Activated T-helper 2 cell treated with anti-CD3 and anti-CD28 coated beads, Interferon-gamma antibody, Interleukin-2, Interleukin-4, amounts not matched to agents 10 μg/mL and 5 μg/mL and 100 μg/mL, durations not matched to agents 14 hours and 24 hours and 36 hours (primary cell): ENCODE measurements at regions not wholly inside any gene's neighbourhood (a gene's known extent, or its start where the extent isn't known, plus 50 kb on each side); places are given as distances from the start of the nearest gene placed in this dataset.

Experiments used
- DNase-seq: peaks from one replicate; pipeline ENCODE4 v3.0.0; 2021; ENCODE audit warnings: low spot score
- H3K27ac Mint-ChIP-seq: one replicate; pipeline ENCODE4 v1.8.0; 2021; ENCODE audit warnings: mixed read lengths
- H3K27me3 Mint-ChIP-seq: one replicate; pipeline ENCODE4 v1.8.0; 2021; ENCODE audit warnings: low read depth, mixed read lengths
- H3K36me3 Mint-ChIP-seq: one replicate; pipeline ENCODE4 v1.8.0; 2021; ENCODE audit warnings: low read depth, mixed read lengths
- H3K4me1 Mint-ChIP-seq: one replicate; pipeline ENCODE4 v1.8.0; 2021; ENCODE audit warnings: low read depth, mixed read lengths
- H3K4me3 Mint-ChIP-seq: one replicate; pipeline ENCODE4 v1.8.0; 2021; ENCODE audit warnings: low read depth, mild to moderate bottlenecking, moderate library complexity, mixed read lengths
- H3K9me3 Mint-ChIP-seq: one replicate; pipeline ENCODE4 v1.8.0; 2021; ENCODE audit warnings: mixed read lengths
- intact Hi-C: fragments of 100-400 bp; cut with micrococcal nuclease; formaldehyde crosslinking; loops from one replicate; pipeline ENCODE4 v1.15.1; 2023

DNA sequence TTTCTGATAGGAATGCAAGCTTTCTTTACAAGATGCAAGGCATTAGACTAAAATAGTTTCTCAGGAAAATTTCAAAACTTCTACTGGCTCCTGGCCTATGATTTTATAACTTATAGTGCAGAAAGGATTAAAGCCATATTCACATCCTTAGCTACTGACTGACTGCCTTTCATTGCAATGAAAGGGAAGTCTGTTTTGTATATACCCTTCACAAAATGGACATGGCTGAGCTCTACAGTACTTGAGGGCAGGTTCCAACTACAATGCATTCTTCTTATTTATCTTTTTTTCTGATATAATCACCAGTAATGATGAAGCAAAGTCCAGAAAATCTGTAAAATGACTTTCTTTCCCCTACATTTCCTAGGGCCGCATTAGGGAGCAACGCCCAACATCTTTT lies 100.5 kb upstream of the ESRRG start:
- Mint-ChIP-seq H3K4me3 (no peak overlapping the region), H3K9me3 (no peaks in the 10 kb centered on the region), H3K4me1 (no peaks in the 10 kb centered on the region), H3K27ac (no peak overlapping the region), H3K36me3 (no peaks in the 10 kb centered on the region), H3K27me3 (no peaks in the 10 kb centered on the region)
- no peak for DNase-seq
- intact Hi-C loops, result no loop called here

DNA sequence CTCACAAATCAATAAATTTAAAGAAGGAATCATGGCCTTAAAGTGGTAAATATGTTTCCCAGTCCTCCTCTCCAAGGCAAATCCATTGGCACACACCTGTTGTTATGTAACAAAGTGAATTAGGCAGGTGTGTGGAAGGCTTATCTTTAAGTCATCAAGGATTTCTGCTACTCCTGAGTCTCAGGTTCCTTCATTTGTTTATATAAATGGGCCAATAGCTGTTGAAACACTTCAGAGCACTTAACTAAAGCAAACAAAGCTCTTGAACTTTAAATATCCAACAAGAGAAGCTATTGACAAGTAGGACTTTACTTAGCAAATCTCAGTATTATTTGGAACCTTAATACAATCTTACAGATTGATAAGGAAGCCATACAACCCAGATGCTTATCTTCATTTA lies 99.3 kb upstream of the ESRRG start:
- Mint-ChIP-seq H3K4me3 (no peak overlapping the region), H3K4me1 (no peaks in the 10 kb centered on the region), H3K27me3 (no peaks in the 10 kb centered on the region), H3K9me3 (no peaks in the 10 kb centered on the region), H3K27ac (no peak overlapping the region), H3K36me3 (no peaks in the 10 kb centered on the region)
- intact Hi-C loops, result no loop called here
- no peak for DNase-seq

DNA sequence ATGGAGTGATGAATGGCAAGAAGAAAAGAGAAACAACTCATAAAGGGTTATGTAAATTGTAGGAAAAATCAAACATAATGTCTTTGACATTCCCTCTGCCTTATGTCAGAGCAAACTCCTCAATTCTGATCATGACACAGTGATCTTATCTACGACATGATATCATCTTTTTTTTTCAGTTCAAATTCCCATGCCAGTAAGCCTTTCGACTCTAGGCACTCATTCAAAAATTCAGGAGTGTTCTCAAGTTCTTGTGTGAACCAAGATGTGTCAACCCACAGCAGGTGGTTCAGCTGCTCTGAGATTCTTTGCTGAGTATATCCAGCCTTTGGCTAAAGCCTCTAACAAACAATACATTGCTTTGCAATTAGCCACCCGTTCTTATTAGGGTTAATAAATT lies 97.1 kb upstream of the ESRRG start:
- no peaks in the 10 kb centered on the region for H3K4me1 Mint-ChIP-seq
- intact Hi-C loops, result no loop called here
- no peak overlapping the region for H3K4me3 Mint-ChIP-seq
- no peaks in the 10 kb centered on the region for H3K9me3 Mint-ChIP-seq
- no peak for DNase-seq
- H3K36me3 Mint-ChIP-seq, result no peaks in the 10 kb centered on the region
- H3K27ac Mint-ChIP-seq, result no peak overlapping the region
- no peaks in the 10 kb centered on the region for H3K27me3 Mint-ChIP-seq

DNA sequence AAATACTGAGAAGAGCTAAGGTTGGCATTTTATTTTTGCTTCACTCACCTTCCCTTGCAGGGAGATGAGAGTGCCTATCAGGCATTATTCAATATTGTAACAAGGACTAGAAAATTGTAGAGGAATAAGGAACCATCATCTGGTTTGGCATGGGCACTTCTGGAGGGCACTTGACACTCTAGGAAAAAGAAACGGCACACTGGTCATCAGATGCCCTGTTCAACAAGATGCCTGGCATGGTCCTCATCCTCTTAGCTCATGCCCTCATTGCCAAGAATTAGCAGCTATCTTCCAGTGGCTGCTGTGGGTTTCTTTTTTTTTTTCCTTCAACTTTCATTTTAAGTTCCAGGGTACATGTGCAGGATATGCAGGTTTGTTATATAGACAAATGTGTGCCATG lies 95.1 kb upstream of the ESRRG start:
- intact Hi-C loops, result no loop called here
- Mint-ChIP-seq H3K4me3 (no peak overlapping the region), H3K4me1 (no peaks in the 10 kb centered on the region), H3K36me3 (no peaks in the 10 kb centered on the region), H3K27me3 (no peaks in the 10 kb centered on the region), H3K9me3 (no peaks in the 10 kb centered on the region), H3K27ac (no peak overlapping the region)
- DNase-seq, result no peak

DNA sequence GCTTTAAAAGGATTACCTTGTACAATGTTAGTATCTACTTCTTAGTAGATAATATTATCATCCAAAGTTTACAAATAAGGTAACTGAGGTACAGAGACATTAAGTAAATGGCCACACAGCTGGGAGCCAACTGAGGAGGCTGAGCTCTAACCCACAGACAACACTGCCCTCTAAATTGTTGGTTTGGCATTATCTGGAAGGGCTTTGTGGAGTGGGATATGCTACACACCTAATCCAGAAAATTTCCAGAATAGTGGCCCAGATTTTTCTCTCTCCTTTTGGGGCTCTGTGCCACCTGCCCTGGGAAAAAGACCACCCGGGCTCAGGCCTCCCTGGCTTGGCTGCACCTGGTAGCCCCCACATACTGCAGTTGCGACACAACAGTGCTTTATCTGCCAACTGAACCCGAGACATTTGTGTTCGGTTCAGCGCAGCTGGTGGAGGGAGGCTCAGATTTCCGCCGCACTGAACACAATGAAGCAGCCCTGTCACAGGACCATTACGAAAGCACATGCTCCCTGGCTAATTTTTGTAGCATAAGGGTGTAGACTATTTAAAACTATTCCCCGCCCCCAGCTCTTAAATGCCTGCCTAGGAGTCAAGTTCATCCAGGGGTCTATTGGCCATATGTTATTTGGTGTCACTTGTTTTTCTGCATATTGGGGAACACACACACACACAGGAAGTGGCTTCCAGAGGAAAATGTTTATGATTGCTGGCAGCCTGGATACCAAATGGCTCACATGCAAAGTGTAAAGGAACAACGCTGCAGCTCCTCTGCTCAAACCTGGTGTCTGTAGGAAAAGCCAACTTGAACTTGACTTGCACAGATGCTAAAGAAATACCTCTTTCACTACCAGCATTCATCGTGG lies 92.3 kb upstream of the ESRRG start:
- no peak overlapping the region for H3K27ac Mint-ChIP-seq
- H3K4me3 Mint-ChIP-seq, result no peak overlapping the region
- no peaks in the 10 kb centered on the region for H3K36me3 Mint-ChIP-seq
- no peaks in the 10 kb centered on the region for H3K4me1 Mint-ChIP-seq
- no peaks in the 10 kb centered on the region for H3K9me3 Mint-ChIP-seq
- DNase-seq, result no peak
- no peaks in the 10 kb centered on the region for H3K27me3 Mint-ChIP-seq
- intact Hi-C loops, result no loop called here

DNA sequence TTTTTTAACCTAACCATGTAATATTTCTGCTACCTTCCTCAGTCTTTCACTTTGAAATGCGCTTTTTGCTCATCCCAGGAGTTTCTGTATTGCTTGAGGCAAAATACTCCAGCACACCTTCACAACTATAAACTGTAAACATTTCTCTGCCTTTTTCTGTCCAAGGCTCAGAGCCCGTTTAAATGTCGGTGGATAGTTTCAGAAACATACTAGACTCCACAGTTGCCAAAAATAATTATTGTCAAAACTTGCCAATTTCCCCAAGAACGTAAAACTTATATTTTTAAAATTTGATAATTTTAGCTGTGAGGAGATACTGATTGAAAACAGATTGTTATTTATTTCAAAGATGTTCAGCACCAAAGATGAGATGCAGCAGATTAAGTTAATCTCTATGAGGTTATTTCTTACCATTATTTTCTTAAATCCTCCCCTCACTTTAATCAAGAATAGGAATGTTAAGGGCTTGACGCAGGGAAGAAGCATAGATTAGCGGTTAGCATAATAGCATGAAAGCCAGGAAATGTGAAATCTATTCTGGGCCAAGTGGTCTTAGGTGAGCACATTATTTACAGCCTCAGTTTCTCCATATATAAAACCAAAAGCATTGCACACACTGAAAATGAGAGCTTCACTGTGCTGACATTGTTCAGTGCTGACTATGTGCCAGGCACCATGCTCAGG lies 91.5 kb upstream of the ESRRG start:
- Mint-ChIP-seq H3K27me3 (no peaks in the 10 kb centered on the region), H3K27ac (no peak overlapping the region), H3K36me3 (no peaks in the 10 kb centered on the region), H3K4me1 (no peaks in the 10 kb centered on the region), H3K4me3 (no peak overlapping the region), H3K9me3 (no peaks in the 10 kb centered on the region)
- intact Hi-C loops, result no loop called here
- no peak for DNase-seq

DNA sequence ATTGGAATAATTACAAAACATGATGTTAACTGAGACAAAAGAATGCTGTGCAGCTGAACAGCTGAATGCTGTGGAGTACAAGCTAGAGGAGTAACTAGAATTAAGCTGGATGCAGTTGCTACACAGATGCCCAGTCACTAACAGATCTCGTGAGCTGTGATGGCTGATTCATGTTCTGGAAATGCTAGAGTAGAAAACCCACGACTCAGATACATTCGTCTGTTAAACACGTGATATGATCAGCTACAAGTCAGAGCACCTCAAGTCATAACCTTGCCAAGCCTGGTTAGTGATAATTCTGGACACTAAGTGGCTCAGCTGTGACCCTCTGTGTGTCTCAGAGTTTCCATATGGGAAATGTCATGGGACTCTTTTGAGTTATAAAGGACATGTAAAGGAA lies 89.7 kb upstream of the ESRRG start:
- H3K36me3 Mint-ChIP-seq, result no peaks in the 10 kb centered on the region
- H3K4me3 Mint-ChIP-seq, result no peak overlapping the region
- no peaks in the 10 kb centered on the region for H3K27me3 Mint-ChIP-seq
- DNase-seq, result no peak
- H3K27ac Mint-ChIP-seq, result no peak overlapping the region
- no peaks in the 10 kb centered on the region for H3K9me3 Mint-ChIP-seq
- H3K4me1 Mint-ChIP-seq, result no peaks in the 10 kb centered on the region
- intact Hi-C loops, result no loop called here

DNA sequence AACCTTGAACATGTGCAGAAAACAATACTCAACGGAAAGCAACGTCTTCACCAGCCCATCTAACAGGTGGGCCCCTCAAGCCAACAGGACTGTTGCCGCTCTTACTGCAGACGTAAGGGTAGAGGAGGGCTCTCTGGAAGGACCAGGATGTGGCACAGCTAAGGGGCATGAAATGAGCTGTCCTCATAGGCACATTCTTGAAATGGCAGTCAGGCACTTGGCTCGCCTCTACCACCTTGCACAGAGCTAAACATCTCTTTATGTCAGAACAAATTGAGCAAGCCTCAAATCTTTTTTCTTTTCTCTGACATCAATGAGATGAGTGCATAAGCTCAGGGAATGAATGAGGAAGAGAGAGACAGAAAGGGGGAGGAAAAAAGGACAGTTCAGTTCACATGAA lies 86.4 kb upstream of the ESRRG start:
- DNase-seq, result no peak
- no peak overlapping the region for H3K4me3 Mint-ChIP-seq
- no peaks in the 10 kb centered on the region for H3K36me3 Mint-ChIP-seq
- H3K4me1 Mint-ChIP-seq, result no peaks in the 10 kb centered on the region
- intact Hi-C loops, result no loop called here
- no peak overlapping the region for H3K27ac Mint-ChIP-seq
- no peaks in the 10 kb centered on the region for H3K9me3 Mint-ChIP-seq
- H3K27me3 Mint-ChIP-seq, result no peaks in the 10 kb centered on the region

DNA sequence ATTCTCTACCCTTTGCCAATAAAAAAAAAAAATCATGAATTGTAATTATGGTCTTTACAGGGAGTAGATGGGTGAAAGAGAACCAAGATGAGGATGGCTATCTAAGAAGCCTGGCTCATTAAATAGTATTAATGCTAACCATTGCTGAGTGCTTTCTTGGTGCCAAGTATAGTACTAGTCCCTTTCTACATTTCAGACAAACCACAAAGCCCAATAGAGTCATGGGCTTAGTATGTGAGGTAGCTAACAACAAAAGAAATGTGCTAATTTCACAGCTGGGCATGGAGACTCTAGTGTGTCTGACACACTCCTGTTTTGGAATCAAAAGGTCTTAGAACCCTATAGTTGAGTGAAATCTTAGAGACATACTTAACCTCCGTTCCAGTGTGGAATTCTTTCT lies 84.5 kb upstream of the ESRRG start:
- Mint-ChIP-seq H3K36me3 (no peaks in the 10 kb centered on the region), H3K27me3 (no peaks in the 10 kb centered on the region), H3K4me1 (no peaks in the 10 kb centered on the region), H3K9me3 (no peaks in the 10 kb centered on the region), H3K27ac (no peak overlapping the region), H3K4me3 (no peak overlapping the region)
- intact Hi-C loops, result no loop called here
- DNase-seq, result no peak

DNA sequence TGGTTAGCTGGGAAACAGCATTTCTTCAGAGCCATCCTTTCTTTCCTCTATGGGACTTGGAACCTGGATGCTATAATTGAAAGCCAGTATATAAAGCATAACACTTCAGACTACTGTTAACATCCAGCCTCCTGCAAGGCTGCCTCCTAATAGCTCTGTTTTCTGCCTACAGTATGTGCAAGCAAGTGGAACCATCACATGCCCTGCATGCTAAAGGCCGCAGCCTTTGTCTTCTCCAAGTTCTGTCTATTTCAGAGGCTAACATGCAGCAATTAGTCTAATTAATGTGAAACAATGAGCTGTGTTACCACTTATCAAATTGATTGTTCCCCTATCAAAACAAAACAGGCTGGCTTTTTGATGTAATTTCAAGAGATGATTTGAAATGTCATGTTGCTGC lies 82.7 kb upstream of the ESRRG start:
- Mint-ChIP-seq H3K36me3 (no peaks in the 10 kb centered on the region), H3K4me3 (no peak overlapping the region), H3K4me1 (no peaks in the 10 kb centered on the region), H3K27ac (no peak overlapping the region), H3K9me3 (no peaks in the 10 kb centered on the region), H3K27me3 (no peaks in the 10 kb centered on the region)
- DNase-seq, result no peak
- intact Hi-C loops, result no loop called here

DNA sequence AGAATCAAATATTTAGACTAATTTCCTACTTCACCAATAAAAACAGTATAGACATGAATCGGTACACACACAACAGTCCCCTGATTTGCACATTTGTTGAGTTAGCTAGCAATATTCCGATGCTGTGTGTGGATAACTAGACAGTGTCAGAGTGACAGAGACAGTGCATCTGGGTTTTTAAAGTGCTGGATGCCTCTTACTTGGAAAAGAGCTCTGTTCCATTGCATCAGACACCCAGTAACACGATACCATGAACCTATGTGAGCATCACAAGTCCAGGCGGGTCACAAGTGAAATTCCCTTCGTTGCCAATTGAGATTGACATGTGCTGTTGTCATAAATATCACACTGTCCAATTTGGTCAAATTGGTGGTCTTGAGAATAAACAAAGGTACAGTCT lies 82.0 kb upstream of the ESRRG start:
- Mint-ChIP-seq H3K36me3 (no peaks in the 10 kb centered on the region), H3K9me3 (no peaks in the 10 kb centered on the region), H3K27me3 (no peaks in the 10 kb centered on the region), H3K27ac (no peak overlapping the region), H3K4me3 (no peak overlapping the region), H3K4me1 (no peaks in the 10 kb centered on the region)
- intact Hi-C loops, result no loop called here
- no peak for DNase-seq

DNA sequence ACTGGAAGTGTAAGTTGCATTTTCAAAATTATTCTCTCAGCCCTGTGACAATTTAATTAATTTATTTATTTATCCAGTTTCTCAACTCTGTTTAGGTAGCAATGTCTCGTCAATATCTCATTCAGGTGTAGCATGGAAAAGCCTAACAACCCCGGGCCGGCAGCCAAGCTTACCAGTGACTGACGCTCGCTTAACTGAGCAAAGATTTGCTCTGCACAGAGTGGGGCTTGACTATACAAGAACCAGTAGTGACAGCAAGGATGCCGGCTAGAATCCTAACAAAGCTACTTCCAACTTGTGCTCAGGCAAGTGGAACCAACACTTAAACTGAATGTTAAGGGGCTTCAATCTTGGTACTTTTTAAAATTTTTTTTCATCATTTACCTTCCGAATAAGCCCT lies 80.9 kb upstream of the ESRRG start:
- no peaks in the 10 kb centered on the region for H3K27me3 Mint-ChIP-seq
- DNase-seq, result no peak
- no peak overlapping the region for H3K27ac Mint-ChIP-seq
- no peaks in the 10 kb centered on the region for H3K4me1 Mint-ChIP-seq
- no peaks in the 10 kb centered on the region for H3K9me3 Mint-ChIP-seq
- H3K4me3 Mint-ChIP-seq, result no peak overlapping the region
- H3K36me3 Mint-ChIP-seq, result no peaks in the 10 kb centered on the region
- intact Hi-C loops, result no loop called here

DNA sequence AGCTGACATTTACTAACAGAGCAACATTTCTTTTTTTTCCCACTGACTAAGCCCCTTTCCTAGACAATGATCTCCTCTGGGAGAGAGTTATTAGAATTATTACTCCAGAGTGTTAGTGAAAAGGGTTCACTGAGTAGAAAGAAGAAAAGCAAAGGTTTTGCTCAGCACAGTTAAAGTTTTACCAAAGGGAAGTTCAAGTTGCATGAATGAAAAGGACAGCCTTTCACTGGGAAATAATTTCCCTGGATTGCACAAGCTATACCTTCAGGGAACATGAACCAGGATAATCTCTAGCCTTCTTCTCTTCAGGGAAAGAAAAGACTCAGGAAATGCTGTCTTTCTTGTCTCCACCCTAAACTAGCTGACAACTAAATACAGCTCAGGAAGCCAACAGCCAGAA lies 71.4 kb upstream of the ESRRG start:
- intact Hi-C loops, result no loop called here
- no peaks in the 10 kb centered on the region for H3K9me3 Mint-ChIP-seq
- no peak for DNase-seq
- no peaks in the 10 kb centered on the region for H3K27me3 Mint-ChIP-seq
- no peaks in the 10 kb centered on the region for H3K36me3 Mint-ChIP-seq
- no peaks in the 10 kb centered on the region for H3K4me1 Mint-ChIP-seq
- H3K4me3 Mint-ChIP-seq, result no peak overlapping the region
- no peak overlapping the region for H3K27ac Mint-ChIP-seq
